K562 (cell line): ENCODE measurements at regions not wholly inside any gene's neighbourhood (a gene's known extent, or its start where the extent isn't known, plus 50 kb on each side); places are given as distances from the start of the nearest gene placed in this dataset.

Experiments
- ADNP ChIP-seq: fragments of 200-800 bp; sonication (Bioruptor generic); IDR thresholded peaks from 2 replicates; pipeline ENCODE4 v1.6.1; 2016; ENCODE audit warnings: missing genetic modification characterization, missing compliant biosample characterization
- ARHGAP35 ChIP-seq: fragments of 450-650 bp; IDR thresholded peaks from 2 replicates; pipeline ENCODE4 v1.6.1; 2018; ENCODE audit not compliant: partially characterized antibody
- BRCA1 ChIP-seq, 2 experiments: fragments of 450-650 bp in 1 of 2; sonication (generic) in 1 of 2; formaldehyde crosslinking in 1 of 2; IDR thresholded peaks; 2 replicates each; pipeline versions ENCODE4 v1.5.0 to v1.6.1; 2017 to 2020; ENCODE audit warnings: mild to moderate bottlenecking in 1 of 2, missing genetic modification reagents in 1 of 2
- DPF2 ChIP-seq: fragments of 450-650 bp; IDR thresholded peaks from 2 replicates; pipeline ENCODE4 v1.6.1; 2016
- FOXM1 ChIP-seq, 2 experiments: fragments of 450-650 bp in 1 of 2; sonication (generic) in 1 of 2; formaldehyde crosslinking in 1 of 2; IDR thresholded peaks; 2 replicates each; pipeline versions ENCODE4 v1.6.1 to v1.9.0; 2017 to 2022; ENCODE audit warnings: low read depth in 2 of 2, mild to moderate bottlenecking in 2 of 2, missing genetic modification reagents in 1 of 2, moderate library complexity in 1 of 2
- HLTF ChIP-seq: fragments of 450-650 bp; IDR thresholded peaks from 2 replicates; pipeline ENCODE4 v1.6.1; 2016
- HNRNPK ChIP-seq: fragments of 200-400 bp; formaldehyde crosslinking; IDR thresholded peaks from one replicate; pipeline ENCODE4 v1.6.1; 2018; ENCODE audit warnings: mild to moderate bottlenecking, low read depth, low read length; ENCODE audit not compliant: poor library complexity, severe bottlenecking
- ILF3 ChIP-seq: fragments of 450-650 bp; IDR thresholded peaks from 2 replicates; pipeline ENCODE4 v1.6.1; 2018; ENCODE audit warnings: antibody characterized with exemption, mild to moderate bottlenecking, moderate library complexity, borderline replicate concordance
- L3MBTL2 ChIP-seq: fragments of 450-650 bp; IDR thresholded peaks from 2 replicates; pipeline ENCODE4 v1.6.1; 2016; ENCODE audit warnings: mild to moderate bottlenecking, moderate library complexity
- NR4A1 ChIP-seq, 2 experiments: fragments of 250-450 bp in 1 of 2; fragments of 450-650 bp in 1 of 2; sonication (Bioruptor Pico) in 1 of 2; IDR thresholded peaks; 2 replicates each; pipeline versions ENCODE4 v1.4.0 to v1.6.1; 2016 to 2020; ENCODE audit warnings: mild to moderate bottlenecking in 2 of 2, missing compliant biosample characterization in 1 of 2, missing genetic modification characterization in 1 of 2, moderate library complexity in 1 of 2
- POLR2B ChIP-seq: fragments of 450-650 bp; IDR thresholded peaks from 2 replicates; pipeline ENCODE4 v1.6.1; 2018; ENCODE audit warnings: low read depth; ENCODE audit not compliant: partially characterized antibody
- POLR2H ChIP-seq: IDR thresholded peaks from 2 replicates; pipeline ENCODE4 v1.6.1; 2016; ENCODE audit warnings: missing genetic modification characterization, low read depth, mild to moderate bottlenecking, control low read depth, missing compliant biosample characterization, moderate library complexity
- SLC30A9 ChIP-seq: fragments of 250-450 bp; sonication (Bioruptor Pico); IDR thresholded peaks from 2 replicates; pipeline ENCODE4 v1.8.0; 2022; ENCODE audit warnings: mild to moderate bottlenecking, moderate library complexity
- SMARCA5 ChIP-seq: fragments of 450-650 bp; IDR thresholded peaks from 2 replicates; pipeline ENCODE4 v1.6.1; 2016
- SMARCE1 ChIP-seq: fragments of 450-650 bp; IDR thresholded peaks from 2 replicates; pipeline ENCODE4 v1.7.1; 2016; ENCODE audit warnings: mild to moderate bottlenecking
- SMC3 ChIP-seq: conservative IDR thresholded peaks from 2 replicates; pipeline ENCODE4 v1.6.1; 2011; ENCODE audit warnings: low read depth, low read length, improper control_type of control experiment; ENCODE audit not compliant: insufficient read depth
- THAP7 ChIP-seq: fragments of 250-450 bp; sonication (Bioruptor Pico); IDR thresholded peaks from 2 replicates; pipeline ENCODE4 v1.5.0; 2021
- XRCC5 ChIP-seq: fragments of 200-400 bp; formaldehyde crosslinking; IDR thresholded peaks from 2 replicates; pipeline ENCODE4 v1.6.1; 2017; ENCODE audit warnings: low read depth, mild to moderate bottlenecking, low read length
- ZBTB11 ChIP-seq, 3 experiments: fragments of 200-800 bp in 1 of 3; fragments of 250-450 bp in 1 of 3; fragments of 450-650 bp in 1 of 3; sonication (Bioruptor Pico) in 1 of 3; sonication (Bioruptor generic) in 1 of 3; formaldehyde crosslinking in 1 of 3; IDR thresholded peaks; 2 replicates each; pipeline versions ENCODE4 v1.6.1 to v1.8.0; 2016 to 2022; ENCODE audit warnings: mild to moderate bottlenecking in 2 of 3, missing genetic modification characterization in 2 of 3, missing compliant biosample characterization in 1 of 3, moderate library complexity in 1 of 3
- ZC3H8 ChIP-seq: fragments of 450-650 bp; IDR thresholded peaks from 2 replicates; pipeline ENCODE4 v1.6.1; 2017
- ZFP36 ChIP-seq: fragments of 150-350 bp; IDR thresholded peaks from 2 replicates; pipeline ENCODE4 v1.6.1; 2018; ENCODE audit warnings: low read length, low read depth; ENCODE audit not compliant: partially characterized antibody
- ZNF282 ChIP-seq: sonication (generic); formaldehyde crosslinking; IDR thresholded peaks from 2 replicates; pipeline ENCODE4 v1.8.1; 2023; ENCODE audit warnings: missing genetic modification reagents
- ZNF583 ChIP-seq: fragments of 250-450 bp; sonication (Bioruptor Pico); IDR thresholded peaks from 2 replicates; pipeline ENCODE4 v1.4.0; 2020

DNA sequence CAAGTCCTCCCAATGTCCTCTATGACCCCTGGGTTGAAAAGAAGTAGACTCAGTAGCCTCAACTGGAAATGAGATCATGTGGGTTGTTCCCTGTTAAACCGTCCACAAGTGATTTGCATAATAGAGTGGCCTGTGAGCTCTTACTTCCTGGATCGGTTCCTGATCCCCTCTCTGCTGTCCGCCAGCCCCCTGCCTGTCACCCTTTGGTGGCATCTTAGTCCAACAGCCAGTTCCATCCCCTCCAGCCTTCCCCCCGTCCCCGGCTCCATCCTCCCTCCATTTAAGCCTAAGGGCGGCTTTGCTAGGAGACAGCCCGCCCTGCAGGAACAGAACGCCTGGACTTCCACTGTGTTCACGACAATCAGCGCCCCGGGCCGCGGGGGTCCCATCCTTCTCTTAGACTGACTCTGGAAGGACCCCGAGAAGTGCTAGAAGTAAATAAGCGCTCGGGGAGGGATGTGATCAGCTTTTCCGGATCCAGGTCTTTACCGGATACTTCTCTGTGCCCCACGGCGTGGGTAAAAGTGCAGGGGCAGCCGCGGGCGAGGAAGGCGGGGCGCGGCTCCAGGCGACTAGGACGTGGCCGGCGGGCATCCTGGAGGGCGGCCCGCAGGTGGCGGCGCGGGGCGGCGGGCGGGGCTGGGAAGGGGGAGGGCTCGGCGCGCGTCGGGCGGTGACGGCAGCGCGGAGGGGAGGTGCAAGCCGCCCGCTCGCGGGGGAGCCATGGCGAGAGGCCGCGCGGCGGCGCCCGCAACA is 51.2 kb upstream of the ULK4 start (continued):
- peak in 1 of 3 experiments; percentile 59; a peak in 2 of 6 replicates for TF ChIP-seq ZBTB11 (CRISPR knock-in tag; IDR thresholded peaks at IDR 0.05)
- no peak for TF ChIP-seq ZC3H8
- TF ChIP-seq ZNF583 (CRISPR knock-in tag), result peak; percentile 44; the same call in 1 of the 2 replicates
- TF ChIP-seq ZNF282 (CRISPR knock-in tag), result no peak
- 0 out of 2 replicates have a peak, but pooled peaks have one; percentile 9 for TF ChIP-seq SMARCE1
- no peak for TF ChIP-seq SLC30A9 (CRISPR knock-in tag)
- TF ChIP-seq POLR2B, result peak; percentile 68
- peak; percentile 68 for TF ChIP-seq L3MBTL2
- TF ChIP-seq POLR2H (tag), result peak; percentile 66; the same call in 1 of the 2 replicates
- no peak for TF ChIP-seq BRCA1 (IDR thresholded peaks at IDR 0.05)
- 0 out of 2 replicates have a peak, but pooled peaks have one; percentile 27 for TF ChIP-seq BRCA1 (CRISPR knock-in tag; IDR thresholded peaks at IDR 0.05)
- peak; percentile 43; the same call in 1 of the 2 replicates for TF ChIP-seq XRCC5
- TF ChIP-seq SMARCA5, result 0 out of 2 replicates have a peak, but pooled peaks have one; percentile 52
- no peak for TF ChIP-seq SMC3
- TF ChIP-seq ARHGAP35, result no peak
- TF ChIP-seq ZFP36, result peak; percentile 99
- peak; percentile 73 for TF ChIP-seq ADNP (tag)
- peak; percentile 34; the same call in 1 of the 2 replicates for TF ChIP-seq DPF2
- TF ChIP-seq THAP7 (CRISPR knock-in tag), result no peak
- TF ChIP-seq HLTF, result no peak
- TF ChIP-seq NR4A1 (CRISPR knock-in tag; IDR thresholded peaks at IDR 0.05), result no peak
- peak; percentile 46; the same call in 1 of the 2 replicates for TF ChIP-seq NR4A1 (tag; IDR thresholded peaks at IDR 0.05)
- peak; percentile 37; the same call in 1 of the 2 replicates for TF ChIP-seq FOXM1 (IDR thresholded peaks at IDR 0.05; ENCODE audit: low read depth)
- no peak for TF ChIP-seq FOXM1 (CRISPR knock-in tag; IDR thresholded peaks at IDR 0.05; ENCODE audit: low read depth)
- TF ChIP-seq ILF3, result no peak
- no peak for TF ChIP-seq HNRNPK
